GM23248 (cell line): ENCODE measurements at regions not wholly inside any gene's neighbourhood (a gene's known extent, or its start where the extent isn't known, plus 50 kb on each side); places are given as distances from the start of the nearest gene placed in this dataset.

Experiments
- EZH2 ChIP-seq: fragments of 200-600 bp; sonication (generic); IDR thresholded peaks from 2 replicates; pipeline ENCODE4 v1.6.1; 2018; ENCODE audit warnings: antibody characterized with exemption, mild to moderate bottlenecking; ENCODE audit not compliant: insufficient read depth, poor library complexity, severe bottlenecking
- EZH2phosphoT487 ChIP-seq: fragments of 200-600 bp; sonication (generic); IDR thresholded peaks from 2 replicates; pipeline ENCODE4 v1.6.1; 2018; ENCODE audit warnings: antibody characterized with exemption, moderate library complexity, mild to moderate bottlenecking, low read depth; ENCODE audit not compliant: insufficient read depth

DNA sequence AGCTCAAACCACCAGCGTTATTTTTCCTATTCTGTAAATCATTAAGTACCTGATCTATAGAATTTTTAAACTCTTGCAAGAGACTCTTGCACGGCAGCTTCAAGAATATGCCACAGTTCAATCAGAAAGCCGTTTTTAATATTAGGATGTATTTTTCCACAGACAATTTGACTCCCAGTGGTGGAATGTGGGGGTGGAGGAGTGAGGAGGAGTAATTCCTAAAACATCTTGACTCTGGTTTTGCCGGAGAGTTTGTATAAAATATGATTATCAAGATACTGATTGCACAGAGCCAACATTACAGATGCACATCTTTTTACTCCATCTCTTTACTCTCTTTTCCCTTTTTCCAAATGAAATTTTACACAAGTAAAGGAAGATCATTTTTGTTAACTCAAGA, 288.3 kb downstream of the ENC1 start:
- TF ChIP-seq EZH2 = no peak
- no peak for TF ChIP-seq EZH2phosphoT487
